Choroid plexus epithelial cell (primary cell): ENCODE measurements at regions not wholly inside any gene's neighbourhood (a gene's known extent, or its start where the extent isn't known, plus 50 kb on each side); places are given as distances from the start of the nearest gene placed in this dataset.
A peak's percentile ranks its signal among the peaks of the same experiment; 100 is the strongest.

Source experiments
- DNase-seq: peaks from one replicate; pipeline ENCODE4 v3.0.0-alpha.2; 2010; ENCODE audit warnings: low read depth
- H3K4me3 ChIP-seq: 2 replicates; pipeline ENCODE4 v1.5.1; 2011; ENCODE audit warnings: low read depth, mild to moderate bottlenecking, control low read depth, low read length, moderate library complexity
- TF ChIP-seq, protein P1 (sequence below): conservative IDR thresholded peaks from 2 replicates; pipeline ENCODE4 v1.5.1; 2011; ENCODE audit warnings: low read depth, mild to moderate bottlenecking, control low read depth, inconsistent platforms, low read length, moderate library complexity

- H3K4me3 ChIP-seq = no peak overlapping the region
- TF ChIP-seq, protein P1, sequence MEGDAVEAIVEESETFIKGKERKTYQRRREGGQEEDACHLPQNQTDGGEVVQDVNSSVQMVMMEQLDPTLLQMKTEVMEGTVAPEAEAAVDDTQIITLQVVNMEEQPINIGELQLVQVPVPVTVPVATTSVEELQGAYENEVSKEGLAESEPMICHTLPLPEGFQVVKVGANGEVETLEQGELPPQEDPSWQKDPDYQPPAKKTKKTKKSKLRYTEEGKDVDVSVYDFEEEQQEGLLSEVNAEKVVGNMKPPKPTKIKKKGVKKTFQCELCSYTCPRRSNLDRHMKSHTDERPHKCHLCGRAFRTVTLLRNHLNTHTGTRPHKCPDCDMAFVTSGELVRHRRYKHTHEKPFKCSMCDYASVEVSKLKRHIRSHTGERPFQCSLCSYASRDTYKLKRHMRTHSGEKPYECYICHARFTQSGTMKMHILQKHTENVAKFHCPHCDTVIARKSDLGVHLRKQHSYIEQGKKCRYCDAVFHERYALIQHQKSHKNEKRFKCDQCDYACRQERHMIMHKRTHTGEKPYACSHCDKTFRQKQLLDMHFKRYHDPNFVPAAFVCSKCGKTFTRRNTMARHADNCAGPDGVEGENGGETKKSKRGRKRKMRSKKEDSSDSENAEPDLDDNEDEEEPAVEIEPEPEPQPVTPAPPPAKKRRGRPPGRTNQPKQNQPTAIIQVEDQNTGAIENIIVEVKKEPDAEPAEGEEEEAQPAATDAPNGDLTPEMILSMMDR = no peak
- DNase-seq = peak; percentile 80
Measured at GRCh38 chr14:49405291-49405690, 180.9 kb downstream of the RPS29 start.

GRCh38 chr14:49401373-49401772, 184.8 kb downstream of the RPS29 start:
- TF ChIP-seq, protein P1 = no peak
- no peak overlapping the region for H3K4me3 ChIP-seq
- DNase-seq = no peak

GRCh38 chr14:49396801-49397200, 189.4 kb downstream of the RPS29 start:
- TF ChIP-seq, protein P1 = no peak
- no peak overlapping the region for H3K4me3 ChIP-seq
- peak; percentile 18 for DNase-seq

- H3K4me3 ChIP-seq = no peak overlapping the region
- TF ChIP-seq, protein P1 = no peak
- DNase-seq = no peak
Measured at GRCh38 chr14:49381778-49382177, 204.4 kb downstream of the RPS29 start.

DNA sequence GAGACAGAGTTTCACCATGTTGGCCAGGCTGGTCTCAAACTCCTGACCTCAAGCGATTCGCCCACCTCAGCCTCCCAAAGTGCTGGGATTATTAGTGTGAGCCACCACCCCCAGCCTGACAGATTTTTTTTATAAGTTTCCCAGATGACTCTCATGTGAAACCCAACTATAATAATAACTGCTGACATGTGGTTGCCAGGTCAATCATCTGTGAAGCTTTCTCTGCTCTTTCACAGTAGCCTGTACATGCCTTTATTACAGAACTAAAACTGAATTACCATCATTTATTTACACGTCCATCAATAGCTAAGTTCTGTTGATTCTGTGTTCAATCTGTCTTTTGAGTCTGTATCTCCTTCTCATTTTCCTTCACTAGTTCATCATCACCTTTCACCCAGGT, 218.5 kb downstream of the RPS29 start:
- TF ChIP-seq, protein P1 = no peak
- DNase-seq = no peak
- no peak overlapping the region for H3K4me3 ChIP-seq

- no peak for DNase-seq
- TF ChIP-seq, protein P1 = no peak
- H3K4me3 ChIP-seq = no peak overlapping the region
Measured at GRCh38 chr14:49366416-49366815, 219.8 kb downstream of the RPS29 start.

- H3K4me3 ChIP-seq = no peak overlapping the region
- DNase-seq = no peak
- TF ChIP-seq, protein P1 = no peak
Measured at GRCh38 chr14:49364752-49365117, 221.4 kb downstream of the RPS29 start.
